Neuronal stem cell (in vitro differentiated cells): ENCODE measurements at regions not wholly inside any gene's neighbourhood (a gene's known extent, or its start where the extent isn't known, plus 50 kb on each side); places are given as distances from the start of the nearest gene placed in this dataset.
"Not testable (repeated sequence)": the region's sequence is repeated elsewhere in the genome, so short reads cannot be mapped to it uniquely, and the experiment has no call there.

Experiments used
- DNase-seq: peaks from one replicate; pipeline ENCODE4 v3.0.0-alpha.2; 2013; ENCODE audit warnings: low spot score
- H2AFZ ChIP-seq: one replicate; pipeline ENCODE4 v1.6.1; 2013; ENCODE audit warnings: mild to moderate bottlenecking, low read length, inconsistent platforms
- H2AK5ac ChIP-seq: 2 replicates; pipeline ENCODE4 v1.6.1; 2013; ENCODE audit warnings: low read depth, mild to moderate bottlenecking, inconsistent platforms, low read length, moderate library complexity, mixed read lengths
- H2BK120ac ChIP-seq: 2 replicates; pipeline ENCODE4 v1.6.1; 2013; ENCODE audit warnings: low read depth, mild to moderate bottlenecking, inconsistent platforms, low read length, moderate library complexity, mixed read lengths
- H2BK12ac ChIP-seq: one replicate; pipeline ENCODE4 v1.6.1; 2013; ENCODE audit warnings: low read length, inconsistent platforms
- H2BK15ac ChIP-seq: 2 replicates; pipeline ENCODE4 v1.6.1; 2013; ENCODE audit warnings: mild to moderate bottlenecking, low read length, inconsistent platforms, mixed read lengths
- H2BK5ac ChIP-seq: one replicate; pipeline ENCODE4 v1.6.1; 2013; ENCODE audit warnings: inconsistent platforms, mild to moderate bottlenecking, low read length, moderate library complexity
- H3K14ac ChIP-seq: one replicate; pipeline ENCODE4 v1.6.1; 2013; ENCODE audit warnings: low read length, inconsistent platforms
- H3K18ac ChIP-seq: 2 replicates; pipeline ENCODE4 v1.6.1; 2013; ENCODE audit warnings: low read length, inconsistent platforms
- H3K23ac ChIP-seq: 2 replicates; pipeline ENCODE4 v1.6.1; 2013; ENCODE audit warnings: low read depth, mild to moderate bottlenecking, mixed read lengths, low read length, inconsistent platforms; ENCODE audit not compliant: poor library complexity
- H3K27ac ChIP-seq: replicated peaks from 3 replicates; pipeline ENCODE4 v1.5.1; 2013; ENCODE audit warnings: low read length, inconsistent platforms
- H3K27me3 ChIP-seq, 3 experiments: 2 replicates each; pipeline ENCODE4 v1.6.1; 2013; ENCODE audit warnings: low read length in 3 of 3, mild to moderate bottlenecking in 2 of 3, inconsistent platforms in 1 of 3, low read depth in 1 of 3, mixed read lengths in 1 of 3, moderate library complexity in 1 of 3; ENCODE audit not compliant: control insufficient read depth in 3 of 3, insufficient read depth in 3 of 3
- H3K36me3 ChIP-seq, 2 donors: replicated peaks in 1 of 2; 2 replicates each; pipeline ENCODE4 v1.6.1; 2013; ENCODE audit warnings: low read length in 2 of 2; ENCODE audit not compliant: control insufficient read depth in 2 of 2, insufficient read depth in 2 of 2
- H3K4ac ChIP-seq: 2 replicates; pipeline ENCODE4 v1.6.1; 2013; ENCODE audit warnings: inconsistent platforms, mild to moderate bottlenecking, low read length, moderate library complexity
- H3K4me1 ChIP-seq, 2 donors: 1 replicate in 1 of 2; 2 replicates in 1 of 2; pipeline ENCODE4 v1.6.1; 2013; ENCODE audit warnings: low read length in 2 of 2, low read depth in 1 of 2; ENCODE audit not compliant: control insufficient read depth in 2 of 2, insufficient read depth in 1 of 2
- H3K4me2 ChIP-seq: one replicate; pipeline ENCODE4 v1.6.1; 2013; ENCODE audit warnings: mild to moderate bottlenecking, low read length, inconsistent platforms; ENCODE audit not compliant: insufficient read depth, poor library complexity, severe bottlenecking
- H3K4me3 ChIP-seq, 2 donors: 2 replicates each; pipeline ENCODE4 v1.5.1; 2013; ENCODE audit warnings: low read length in 2 of 2, mild to moderate bottlenecking in 2 of 2, inconsistent platforms in 1 of 2, moderate library complexity in 1 of 2
- H3K79me1 ChIP-seq: one replicate; pipeline ENCODE4 v1.6.1; 2013; ENCODE audit warnings: low read depth, mild to moderate bottlenecking, inconsistent platforms, low read length, moderate library complexity
- H3K9ac ChIP-seq: one replicate; pipeline ENCODE4 v1.6.1; 2013; ENCODE audit warnings: mild to moderate bottlenecking, low read depth, low read length, inconsistent platforms; ENCODE audit not compliant: poor library complexity
- H3K9me3 ChIP-seq, 2 donors: replicated peaks in 1 of 2; 2 replicates each; pipeline versions ENCODE3 to v1.6.1; 2013; ENCODE audit warnings: low read length in 2 of 2, mild to moderate bottlenecking in 2 of 2, inconsistent platforms in 1 of 2, low read depth in 1 of 2, mixed read lengths in 1 of 2, moderate library complexity in 1 of 2; ENCODE audit not compliant: control insufficient read depth in 2 of 2, insufficient read depth in 1 of 2
- H4K8ac ChIP-seq: one replicate; pipeline ENCODE4 v1.6.1; 2013; ENCODE audit warnings: low read depth, mild to moderate bottlenecking, inconsistent platforms, low read length, moderate library complexity
- H4K91ac ChIP-seq: one replicate; pipeline ENCODE4 v1.6.1; 2013; ENCODE audit warnings: low read length, low read depth, mild to moderate bottlenecking, inconsistent platforms; ENCODE audit not compliant: poor library complexity
- WGBS, 2 donors: extraction: QIAGEN DNeasy Blood & Tissue Kit; methylation state at CpG; one replicate each; pipeline ENCODE4 v1.1.7; 2013; ENCODE audit warnings: missing lambda C conversion rate in 2 of 2, mixed read lengths in 1 of 2; ENCODE audit not compliant: insufficient read length in 2 of 2, insufficient replicate concordance in 1 of 2; ENCODE audit errors: extremely low coverage in 2 of 2; 5-methylcytosine and 5-hydroxymethylcytosine counted together

DNA sequence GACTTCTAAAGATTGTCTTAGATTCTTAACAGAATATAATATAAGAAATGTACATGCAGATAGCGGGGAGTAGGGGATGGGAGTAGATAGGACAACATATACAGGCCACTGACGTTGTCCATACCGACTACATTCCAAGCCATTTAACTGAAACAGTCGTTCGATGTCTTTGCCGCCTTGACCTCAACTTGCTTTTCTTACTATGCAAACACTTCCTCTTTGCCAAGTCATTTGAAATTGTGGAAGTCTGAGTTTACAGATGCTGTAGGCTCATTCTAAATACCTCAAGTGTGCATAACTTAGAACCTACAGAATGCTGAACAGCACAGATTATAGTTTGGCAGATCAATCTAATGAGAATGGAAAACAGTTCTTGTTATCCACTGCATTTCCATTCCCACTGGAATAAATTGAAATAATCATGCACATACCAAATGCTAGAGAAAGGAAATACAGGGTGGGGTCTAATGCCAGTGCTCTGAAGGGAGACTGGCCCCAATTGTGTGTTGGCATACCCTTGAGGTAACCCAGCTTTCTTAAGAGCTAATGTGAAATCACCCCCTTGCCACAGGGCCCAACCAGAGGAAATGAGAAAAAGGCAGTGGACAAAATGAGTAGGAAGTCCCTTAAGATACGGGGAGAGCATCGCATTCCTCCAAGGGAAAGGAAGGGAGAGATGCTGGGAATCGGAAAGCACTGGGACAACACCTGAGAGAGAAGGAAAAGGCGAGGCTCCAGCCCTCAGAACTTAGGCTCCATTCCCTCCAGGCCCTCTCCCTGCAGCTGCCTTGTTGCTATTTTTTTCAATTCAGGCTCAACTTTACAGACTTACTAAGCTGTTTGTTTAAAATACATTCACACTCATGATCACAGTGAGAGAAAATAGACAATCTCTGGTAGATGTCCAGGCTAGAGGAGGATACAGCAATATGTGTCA lies 380.9 kb upstream of the TMTC1 start:
- Histone ChIP-seq H3K4me3 (no peak overlapping the region), H3K27ac (no peak overlapping the region), H3K14ac (no peak overlapping the region), H3K18ac (no peak overlapping the region), H3K27me3 (peaks cover 0 to 17% (median 10%) of the 10 kb centered on the region in 3 experiments), H2BK5ac (no peak overlapping the region), H3K36me3 (no peaks in the 10 kb centered on the region), H3K4ac (no peak overlapping the region), H2BK120ac (no peak overlapping the region), H2AK5ac (no peak overlapping the region), H4K8ac (no peak overlapping the region), H3K9me3 (peaks cover 0 to 4% of the 10 kb centered on the region in 2 donors), H3K79me1 (no peaks in the 10 kb centered on the region), H3K4me2 (no peak overlapping the region), H2AFZ (no peak overlapping the region), H2BK15ac (no peak overlapping the region), H4K91ac (no peak overlapping the region), H2BK12ac (no peak overlapping the region), H3K23ac (no peak overlapping the region), H3K9ac (no peak overlapping the region), H3K4me1 (no peaks in the 10 kb centered on the region)
- DNase-seq = no peak
- WGBS, 2 donors = no CpG with 5 or more reads among the region's 10 CpGs

DNA sequence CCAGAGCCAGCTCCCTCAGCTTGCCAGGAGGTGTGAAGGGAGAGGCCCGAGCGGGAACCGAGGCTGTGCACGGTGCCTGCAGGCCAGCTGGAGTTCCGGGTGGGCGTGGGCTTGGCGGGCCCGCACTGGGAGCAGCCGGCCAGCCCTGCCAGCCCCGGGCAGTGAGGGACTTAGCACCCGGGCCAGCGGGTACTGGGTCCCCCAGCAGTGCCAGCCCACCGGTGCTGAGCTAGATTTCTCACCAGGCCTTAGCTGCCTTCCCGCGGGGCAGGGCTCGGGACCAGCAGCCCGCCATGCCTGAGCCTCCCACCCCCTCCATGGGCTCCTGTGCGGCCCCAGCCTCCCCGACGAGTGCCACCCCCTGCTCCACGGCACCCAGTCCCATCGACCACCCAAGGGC lies 373.1 kb upstream of the TMTC1 start:
- H3K9me3 ChIP-seq, H3K27ac ChIP-seq, DNase-seq, H2AFZ ChIP-seq, H2BK12ac ChIP-seq, H2BK15ac ChIP-seq, H3K4ac ChIP-seq, H2BK120ac ChIP-seq, H3K36me3 ChIP-seq, H3K79me1 ChIP-seq, H2AK5ac ChIP-seq, H3K4me1 ChIP-seq, H3K4me3 ChIP-seq, H3K14ac ChIP-seq, H3K27me3 ChIP-seq, H4K91ac ChIP-seq, H3K23ac ChIP-seq, H3K18ac ChIP-seq, H2BK5ac ChIP-seq, H3K4me2 ChIP-seq, H4K8ac ChIP-seq, H3K9ac ChIP-seq: not testable (repeated sequence)
- no CpG with 5 or more reads among the region's 22 CpGs for WGBS, 2 donors

DNA sequence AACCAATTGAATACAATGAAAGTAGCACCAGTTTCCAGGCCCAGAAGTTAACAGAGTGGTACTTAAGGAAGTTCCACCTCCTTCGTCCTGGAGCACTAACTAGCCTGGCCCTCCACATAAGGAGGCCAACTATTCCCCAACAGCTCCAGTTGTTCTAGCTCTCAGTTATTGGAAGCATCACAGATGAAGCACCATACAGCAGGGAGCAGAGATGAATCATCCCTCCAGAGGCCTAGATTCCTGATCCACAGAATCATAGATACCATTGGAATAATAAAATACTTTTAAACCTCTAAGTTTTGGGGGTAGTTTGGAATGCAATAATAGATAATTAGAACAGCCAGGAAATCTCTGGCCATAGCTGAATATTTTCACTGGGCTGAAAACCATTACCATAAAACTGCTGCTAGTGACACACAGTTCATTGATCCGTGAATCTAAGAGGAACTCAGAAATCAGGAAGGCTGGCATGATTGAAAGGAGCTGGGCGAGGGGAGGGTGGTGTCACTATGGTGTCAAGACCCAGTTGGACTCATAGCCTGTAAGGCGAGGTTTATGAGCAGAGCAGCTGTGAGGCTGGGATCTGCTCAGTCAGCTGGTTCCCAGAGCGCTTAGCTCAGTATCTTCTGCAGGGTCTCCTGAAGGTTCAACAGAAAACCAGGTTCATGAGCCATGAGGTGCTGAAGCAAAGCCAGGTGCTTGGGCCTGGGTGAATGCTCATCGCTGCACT lies 371.4 kb upstream of the TMTC1 start:
- Histone ChIP-seq H2BK12ac (no peak overlapping the region), H3K27me3 (no peaks in the 10 kb centered on the region), H2AFZ (no peak overlapping the region)

DNA sequence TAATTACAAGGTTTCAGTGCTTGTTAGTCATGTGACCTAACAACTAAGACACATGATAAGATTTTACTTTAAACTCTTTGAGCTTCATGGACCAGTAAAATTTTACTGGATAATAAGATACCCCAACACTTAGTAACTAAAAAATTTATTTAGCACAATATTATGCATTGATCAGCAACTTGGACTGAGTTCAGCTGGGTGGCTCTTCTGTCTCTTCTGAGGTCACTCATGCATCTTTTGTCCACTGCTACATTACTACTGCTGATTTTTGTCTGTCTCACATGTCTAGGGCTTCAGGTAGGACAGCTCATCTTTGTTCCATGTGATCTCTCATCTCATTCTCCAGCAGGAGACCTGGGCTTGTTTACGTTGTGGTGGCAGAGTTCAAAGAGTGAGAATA lies 370.2 kb upstream of the TMTC1 start:
- H3K9me3 ChIP-seq = no peaks in the 10 kb centered on the region
- H3K18ac ChIP-seq = no peak overlapping the region
- no peak overlapping the region for H2AK5ac ChIP-seq
- no peak overlapping the region for H3K4ac ChIP-seq
- WGBS, 2 donors = no CpG with 5 or more reads among the region's 1 CpG
- no peak overlapping the region for H3K23ac ChIP-seq
- no peak overlapping the region for H3K27ac ChIP-seq
- H2BK15ac ChIP-seq = no peak overlapping the region
- no peak overlapping the region for H4K91ac ChIP-seq
- no peak overlapping the region for H2BK12ac ChIP-seq
- no peaks in the 10 kb centered on the region for H3K27me3 ChIP-seq
- H2BK120ac ChIP-seq = no peak overlapping the region
- H2AFZ ChIP-seq = no peak overlapping the region
- H3K36me3 ChIP-seq = no peaks in the 10 kb centered on the region
- no peak overlapping the region for H3K14ac ChIP-seq
- H3K79me1 ChIP-seq = no peaks in the 10 kb centered on the region
- no peak for DNase-seq
- no peak overlapping the region for H2BK5ac ChIP-seq
- H3K4me1 ChIP-seq = no peaks in the 10 kb centered on the region
- H4K8ac ChIP-seq = no peak overlapping the region
- H3K4me2 ChIP-seq = no peak overlapping the region
- H3K9ac ChIP-seq = no peak overlapping the region
- H3K4me3 ChIP-seq = no peak overlapping the region

More for the DNA sequence above, 371.4 kb upstream of the TMTC1 start:
- no peaks in the 10 kb centered on the region for H3K4me1 ChIP-seq
- no peak overlapping the region for H3K23ac ChIP-seq
- H2BK5ac ChIP-seq = no peak overlapping the region
- H3K14ac ChIP-seq = no peak overlapping the region
- H3K27ac ChIP-seq = no peak overlapping the region
- H3K4ac ChIP-seq = no peak overlapping the region
- no peak overlapping the region for H3K4me2 ChIP-seq
- no CpG with 5 or more reads among the region's 6 CpGs for WGBS, 2 donors
- no peaks in the 10 kb centered on the region for H3K9me3 ChIP-seq
- no peak overlapping the region for H3K18ac ChIP-seq
- H2BK120ac ChIP-seq = no peak overlapping the region
- H4K91ac ChIP-seq = no peak overlapping the region
- H3K79me1 ChIP-seq = no peaks in the 10 kb centered on the region
- no peak overlapping the region for H4K8ac ChIP-seq
- DNase-seq = no peak
- H2BK15ac ChIP-seq = no peak overlapping the region
- no peaks in the 10 kb centered on the region for H3K36me3 ChIP-seq
- no peak overlapping the region for H3K4me3 ChIP-seq
- no peak overlapping the region for H2AK5ac ChIP-seq
- H3K9ac ChIP-seq = no peak overlapping the region
